Superior temporal gyrus (tissue), 1 donor: ENCODE measurements at regions not wholly inside any gene's neighbourhood (a gene's known extent, or its start where the extent isn't known, plus 50 kb on each side); places are given as distances from the start of the nearest gene placed in this dataset.
"Not testable (repeated sequence)": the region's sequence is repeated elsewhere in the genome, so short reads cannot be mapped to it uniquely, and the experiment has no call there.

ENCODE experiments used
- DNase-seq: peaks from one replicate; pipeline ENCODE4 v3.0.0-alpha.2; 2016; ENCODE audit errors: extremely low spot score

GRCh38 chr17:53088481-53088880 lies 734.2 kb upstream of the KIF2B start:
- DNase-seq: no peak

DNA sequence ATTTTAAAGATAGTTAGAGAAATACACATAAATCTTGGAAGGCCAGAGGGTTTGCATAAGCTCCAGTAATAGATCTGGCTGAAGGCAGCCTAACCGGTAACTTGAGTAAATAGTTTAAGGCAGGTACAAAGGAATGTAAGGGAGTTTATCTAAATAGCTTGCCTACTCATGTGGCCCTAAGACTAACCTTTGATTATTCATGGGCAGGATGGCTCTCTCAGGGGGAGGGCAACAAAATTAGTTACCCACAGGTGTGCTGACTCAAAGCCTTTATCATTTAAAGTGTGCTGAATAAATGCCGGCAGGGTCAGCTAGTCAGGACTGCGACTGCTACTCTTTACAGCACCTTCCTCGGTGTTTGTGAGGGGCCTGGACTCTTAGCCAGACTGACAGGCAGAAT lies 761.3 kb upstream of the KIF2B start:
- DNase-seq: no peak

- DNase-seq: no peak
Measured at GRCh38 chr17:53058031-53058430, 764.7 kb upstream of the KIF2B start.

DNA sequence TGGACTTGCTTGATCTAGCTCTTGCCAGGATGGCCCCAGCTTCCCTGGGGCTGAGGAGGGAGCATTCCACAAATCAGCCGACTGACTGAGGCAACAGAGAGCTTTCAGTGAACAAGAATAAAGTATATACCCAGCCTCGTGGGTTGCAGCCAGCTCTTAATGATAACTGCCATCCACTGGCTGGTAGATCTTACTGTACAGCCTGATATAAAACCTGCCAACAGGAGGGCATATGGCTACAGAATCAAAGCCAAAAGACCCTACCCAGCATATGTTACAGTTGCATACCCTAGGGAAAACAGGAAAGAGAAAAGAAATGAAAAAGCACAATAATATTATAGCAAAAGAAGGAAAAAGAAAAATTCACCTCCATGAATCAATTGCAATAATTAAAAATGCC lies 775.9 kb upstream of the KIF2B start:
- no peak for DNase-seq

DNA sequence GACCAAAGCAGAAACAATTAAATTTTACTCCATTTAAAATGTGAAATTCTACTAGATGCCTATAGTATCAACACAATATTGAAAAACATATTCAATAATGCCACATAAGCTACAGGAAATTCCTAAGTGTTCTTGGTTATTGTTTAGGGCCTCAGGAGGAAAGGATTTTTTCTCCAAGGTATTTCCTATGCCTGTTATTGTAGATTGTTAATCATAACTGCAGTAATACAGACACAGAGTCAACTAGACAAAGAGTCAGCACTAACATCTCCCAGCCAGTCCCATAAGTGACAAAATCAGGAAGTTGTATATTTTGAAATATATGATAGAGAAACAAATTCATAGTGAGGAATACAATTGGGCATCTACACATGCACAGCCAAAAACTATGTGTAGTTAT lies 782.7 kb upstream of the KIF2B start:
- DNase-seq: no peak

DNA sequence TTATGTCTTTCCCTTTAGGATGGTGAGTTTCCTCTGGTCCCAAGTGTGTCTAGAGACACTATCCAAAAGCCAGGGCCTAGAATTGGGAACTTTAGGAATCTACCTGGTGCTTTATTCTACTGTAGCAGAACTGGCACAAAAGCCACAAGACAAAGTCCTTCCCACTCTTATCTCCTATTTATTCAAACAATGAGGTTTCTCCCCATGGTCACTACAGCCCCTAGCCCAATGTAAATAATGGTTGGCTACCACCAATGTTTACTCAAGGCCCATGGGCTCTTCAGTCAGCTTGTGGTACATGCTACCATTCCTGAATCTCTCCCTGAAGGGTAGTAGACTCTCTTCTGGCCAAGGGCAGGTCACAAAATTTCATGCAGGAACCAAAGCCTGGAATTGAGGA lies 789.4 kb upstream of the KIF2B start:
- no peak for DNase-seq

DNA sequence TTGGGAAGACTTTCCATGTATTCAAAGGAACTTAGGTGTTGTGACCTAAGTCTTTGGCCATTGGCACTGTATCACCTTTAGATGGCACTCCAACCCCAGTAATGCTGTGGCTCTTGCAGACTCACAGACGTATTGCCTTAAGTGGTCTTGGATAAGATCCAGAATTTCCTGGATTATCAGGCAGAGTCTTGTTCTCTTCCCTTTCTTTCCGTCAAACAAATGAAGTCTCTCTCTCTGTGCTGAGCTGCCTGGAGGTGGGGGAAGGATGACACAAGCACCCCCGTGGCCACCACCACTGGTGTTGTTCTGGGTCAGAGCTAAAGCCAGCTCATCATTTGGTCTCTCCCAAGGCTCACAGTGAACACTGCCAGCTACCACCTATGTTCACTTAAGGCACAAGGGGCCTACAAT lies 789.9 kb upstream of the KIF2B start:
- no peak for DNase-seq

DNA sequence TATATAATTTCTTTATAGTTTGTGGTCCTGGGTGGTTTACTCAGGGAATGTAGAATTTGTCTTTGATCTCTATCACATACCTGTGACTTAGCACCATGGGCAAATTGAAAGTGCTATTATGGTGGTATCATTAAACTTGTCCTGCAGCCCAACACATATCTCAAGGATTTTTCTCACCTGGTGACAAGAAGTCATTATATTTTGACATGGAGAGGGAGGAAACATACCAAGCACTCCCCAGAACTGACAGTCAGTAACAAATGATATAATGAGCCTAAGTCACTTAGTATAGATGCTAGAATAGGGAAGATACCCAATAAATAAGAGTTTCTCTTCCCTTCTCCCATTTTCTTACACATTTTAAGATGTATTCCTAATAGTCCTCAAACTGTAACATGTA lies 805.5 kb upstream of the KIF2B start:
- DNase-seq: no peak

DNA sequence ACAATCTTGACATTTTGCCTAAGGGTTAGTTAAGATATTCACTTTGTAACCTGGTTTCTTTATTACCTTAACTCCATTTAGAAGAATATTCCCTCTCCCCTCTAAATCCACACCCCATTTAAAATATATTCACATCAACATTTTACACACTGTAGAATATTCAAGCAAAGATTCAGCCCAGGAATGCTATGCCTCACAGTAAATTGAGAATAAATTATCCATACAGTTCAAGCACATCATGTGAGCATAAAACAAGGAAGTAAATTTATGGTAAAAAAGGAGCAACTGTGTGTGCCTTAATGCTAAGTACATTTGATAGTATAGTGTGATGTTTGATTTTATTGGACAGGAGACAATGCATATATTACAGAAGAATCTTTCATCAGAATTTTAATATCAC lies 806.6 kb upstream of the KIF2B start:
- DNase-seq: no peak

DNA sequence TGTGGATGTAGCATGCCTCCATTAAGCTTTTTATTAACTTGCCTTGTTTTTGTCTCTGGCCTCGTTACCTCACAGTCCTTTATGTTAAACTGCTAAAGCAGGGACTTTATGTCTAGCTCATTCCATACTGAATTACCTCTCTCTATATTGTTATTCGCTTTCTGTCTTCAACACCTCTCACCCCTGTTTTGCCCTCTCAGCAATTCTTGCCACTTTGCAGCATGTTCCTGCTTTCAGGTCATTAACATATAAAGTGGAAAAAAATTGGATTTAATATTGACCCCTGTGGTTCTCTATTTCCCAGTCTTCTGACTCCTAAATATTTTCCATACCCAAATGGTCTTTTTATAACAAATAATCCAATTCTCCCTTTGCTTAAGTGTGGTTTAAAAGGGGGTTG lies 810.4 kb upstream of the KIF2B start:
- no peak for DNase-seq

DNA sequence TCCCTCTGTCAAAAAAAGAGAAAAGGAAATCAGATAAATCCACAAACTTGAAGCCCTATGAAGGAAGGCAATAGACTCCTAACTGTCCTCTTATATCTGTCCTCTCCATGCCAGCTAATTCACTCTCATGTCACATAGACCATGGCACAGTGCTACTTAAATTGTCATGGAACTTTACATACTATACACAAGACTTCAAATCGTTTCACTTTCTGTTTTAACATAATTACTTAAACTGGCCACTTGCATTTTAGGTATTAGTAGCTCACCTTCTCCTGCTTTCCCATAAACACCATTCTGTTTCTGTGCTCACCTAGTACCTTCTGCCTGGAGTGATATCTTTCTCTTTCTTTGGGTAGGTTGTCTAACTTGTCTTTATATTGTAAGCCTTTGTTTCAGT lies 816.7 kb upstream of the KIF2B start:
- DNase-seq: no peak

GRCh38 chr17:53004902-53005301 lies 817.8 kb upstream of the KIF2B start:
- no peak for DNase-seq

DNA sequence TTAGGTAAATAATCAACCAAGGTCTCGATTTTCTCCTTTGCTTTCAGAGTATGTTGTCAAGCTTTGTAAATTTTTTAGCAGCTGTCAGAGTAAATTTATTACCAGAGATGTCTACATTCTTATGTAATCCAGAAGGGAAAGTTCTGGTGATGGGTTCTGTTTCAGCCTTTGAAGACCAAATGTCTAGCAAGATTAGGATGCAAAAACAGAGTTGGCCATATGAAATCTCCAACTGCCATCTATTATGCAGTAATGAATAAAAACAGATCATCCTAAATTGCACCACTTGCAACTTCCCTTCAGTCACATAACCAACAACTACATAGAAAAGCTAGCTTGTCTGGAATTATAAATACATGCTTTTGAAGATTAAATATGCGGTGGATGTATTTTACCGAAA lies 826.8 kb upstream of the KIF2B start:
- DNase-seq: no peak

DNA sequence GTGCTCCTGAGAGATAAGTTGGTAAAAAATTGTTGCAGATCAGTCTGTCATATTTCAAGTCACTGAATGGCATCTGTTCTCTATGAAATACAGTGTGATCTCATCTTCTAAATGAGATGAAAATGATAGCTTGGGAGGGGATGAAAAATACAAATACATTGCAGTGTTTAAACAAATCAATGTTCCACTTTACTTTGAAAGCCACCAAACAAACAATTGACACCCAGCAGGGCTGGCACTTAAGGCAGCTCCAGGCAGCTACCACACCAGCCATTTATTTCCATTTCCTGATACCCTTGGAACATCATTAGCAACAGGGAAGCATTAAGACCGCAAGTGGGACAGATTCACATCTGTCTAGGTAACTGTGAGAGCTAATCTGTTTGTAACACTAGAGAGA lies 827.6 kb upstream of the KIF2B start:
- no peak for DNase-seq

- DNase-seq: no peak
Measured at GRCh38 chr17:52986056-52986662, 827.6 kb upstream of the CA10 start.

- DNase-seq: no peak
Measured at GRCh38 chr17:52982331-52982730, 823.8 kb upstream of the CA10 start.

GRCh38 chr17:52979921-52980320 lies 821.4 kb upstream of the CA10 start:
- DNase-seq: no peak

- no peak for DNase-seq
Measured at GRCh38 chr17:52965856-52966255, 807.3 kb upstream of the CA10 start.

DNA sequence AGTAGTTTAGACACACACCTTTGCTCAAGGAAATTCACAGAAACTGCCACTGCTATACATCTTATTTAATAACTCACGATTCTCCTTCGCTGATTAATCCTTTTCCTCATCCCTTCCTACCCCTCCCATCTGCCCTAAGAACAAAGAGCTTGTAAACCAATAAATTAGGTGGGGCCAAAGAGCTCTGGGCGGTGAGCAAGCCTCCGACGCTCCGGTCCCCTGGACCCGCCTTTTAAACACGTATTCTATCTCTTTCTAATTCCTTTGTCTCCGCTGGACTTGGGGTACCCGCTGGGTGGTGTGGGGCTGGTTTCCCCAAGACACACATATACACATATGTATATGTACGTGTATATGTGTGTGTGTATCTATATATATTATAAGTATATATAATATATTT lies 803.2 kb upstream of the CA10 start:
- DNase-seq: not testable (repeated sequence)

DNA sequence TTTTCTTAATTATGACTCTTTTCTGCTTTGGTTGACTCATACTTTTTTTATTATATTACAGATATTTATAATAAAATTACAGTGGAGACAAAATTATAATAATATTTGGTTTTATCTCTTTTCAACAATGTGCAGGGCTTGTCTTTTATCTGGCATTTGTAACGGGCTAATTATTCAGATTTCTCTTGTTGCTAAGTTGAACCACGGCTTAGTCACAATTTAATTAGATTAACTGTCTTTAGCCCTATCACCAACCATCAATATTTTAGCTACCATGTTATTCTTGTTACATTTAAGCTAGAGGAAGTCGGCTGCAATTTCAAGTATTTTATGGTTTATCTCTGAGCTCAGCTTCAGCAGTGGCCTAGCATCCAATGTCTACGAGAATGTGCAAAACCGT lies 798.9 kb upstream of the CA10 start:
- no peak for DNase-seq

DNA sequence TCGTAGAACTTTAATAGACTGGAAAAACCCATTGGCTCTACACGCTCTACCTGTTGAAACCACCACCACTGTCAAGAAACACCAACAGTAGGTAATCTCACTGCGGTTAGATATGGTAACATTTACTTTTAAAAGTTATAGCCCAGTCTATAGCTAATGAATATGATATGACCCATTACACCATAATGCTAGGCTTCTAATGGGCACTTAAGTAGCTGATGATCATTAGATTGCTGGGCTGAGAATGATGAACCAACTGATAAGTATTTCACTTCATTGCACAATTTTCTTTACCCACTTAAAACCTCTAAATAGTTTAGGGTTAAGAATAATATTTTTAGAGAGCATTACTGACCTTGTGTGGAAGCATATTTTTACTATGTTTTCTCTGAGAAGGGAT lies 788.9 kb upstream of the CA10 start:
- no peak for DNase-seq

DNA sequence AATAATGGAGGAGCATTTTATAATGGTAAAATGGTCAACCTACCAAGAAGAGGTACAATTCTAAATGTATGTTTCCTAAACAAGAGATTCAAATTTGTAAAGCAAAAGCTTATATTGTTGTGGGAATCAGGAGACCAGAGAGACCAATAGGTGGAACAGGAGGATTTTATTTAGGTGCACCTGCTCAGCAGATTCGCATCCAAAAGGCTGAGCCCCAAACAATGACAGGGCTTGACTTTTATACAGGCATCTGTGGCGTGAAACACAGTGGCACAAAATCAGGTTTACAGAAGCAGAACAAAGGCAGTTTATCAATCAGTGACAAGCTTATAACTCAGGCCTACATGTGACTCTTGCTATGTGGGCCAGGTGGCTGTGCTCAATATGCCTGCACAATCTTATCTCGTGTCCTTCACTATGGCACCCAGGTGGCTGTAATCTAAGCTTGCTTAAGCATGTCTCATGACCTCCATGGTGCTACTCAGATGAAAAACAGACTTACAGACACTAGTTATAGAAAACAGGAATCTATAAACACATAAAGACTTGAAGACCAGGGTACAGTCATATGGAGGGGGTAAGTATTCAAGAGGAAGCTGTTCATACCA lies 780.2 kb upstream of the CA10 start:
- DNase-seq: no peak

GRCh38 chr17:52930581-52930980 lies 772.1 kb upstream of the CA10 start:
- no peak for DNase-seq

- DNase-seq: no peak
Measured at GRCh38 chr17:52930145-52930544, 771.6 kb upstream of the CA10 start.
